HEK293 (cell line): ENCODE measurements at regions not wholly inside any gene's neighbourhood (a gene's known extent, or its start where the extent isn't known, plus 50 kb on each side); places are given as distances from the start of the nearest gene placed in this dataset.

ENCODE experiments used
- CTCF ChIA-PET: fragments of 350-600 bp; formaldehyde crosslinking; extraction: SDS; loops from one replicate; lab custom pipeline; 2021; ENCODE audit warnings: antibody characterized with exemption; lab: Yijun Ruan, JAX
- POLR2A ChIA-PET: fragments of 300-600 bp; formaldehyde crosslinking; extraction: SDS; loops from one replicate; lab custom pipeline; 2020; ENCODE audit warnings: antibody characterized with exemption, inconsistent platforms; lab: Yijun Ruan, JAX
- H3K27ac ChIP-seq: fragments of 200-500 bp; sonication (Bioruptor generic); 2 replicates; pipeline ENCODE4 v1.5.1; 2014; ENCODE audit warnings: low read depth, low read length, control low read depth, inconsistent platforms; ENCODE audit errors: extremely low read depth
- H3K36me3 ChIP-seq, 2 experiments: fragments of 200-500 bp in 1 of 2; sonication (Bioruptor generic) in 1 of 2; 1 replicate in 1 of 2; 2 replicates in 1 of 2; pipeline ENCODE4 v1.5.1; 2014 to 2017; ENCODE audit warnings: inconsistent platforms in 2 of 2, low read length in 2 of 2; ENCODE audit not compliant: control insufficient read depth in 2 of 2, insufficient read depth in 1 of 2
- H3K4me1 ChIP-seq: fragments of 200-500 bp; sonication (Bioruptor generic); 2 replicates; pipeline ENCODE4 v1.5.1; 2014; ENCODE audit warnings: mild to moderate bottlenecking, low read length, inconsistent platforms; ENCODE audit not compliant: control insufficient read depth, insufficient read depth
- H3K4me3 ChIP-seq: 2 replicates; pipeline ENCODE4 v1.5.1; 2011; ENCODE audit warnings: low read depth, mild to moderate bottlenecking, control low read depth, low read length, moderate library complexity
- H3K9me3 ChIP-seq: fragments of 200-500 bp; sonication (Bioruptor generic); 2 replicates; pipeline ENCODE4 v1.5.1; 2014; ENCODE audit warnings: low read depth, low read length, inconsistent platforms; ENCODE audit not compliant: control insufficient read depth, insufficient read depth
- GLI4 ChIP-seq: fragments of 450-650 bp; formaldehyde crosslinking; IDR thresholded peaks from 2 replicates; pipeline ENCODE4 v1.5.1; 2016; ENCODE audit warnings: missing biosample characterization, missing genetic modification characterization
- PATZ1 ChIP-seq: fragments of 450-650 bp; formaldehyde crosslinking; IDR thresholded peaks from 2 replicates; pipeline ENCODE4 v1.5.1; 2016; ENCODE audit warnings: missing biosample characterization, missing genetic modification characterization
- SCRT1 ChIP-seq: fragments of 450-650 bp; formaldehyde crosslinking; IDR thresholded peaks from 2 replicates; pipeline ENCODE4 v1.5.1; 2016; ENCODE audit warnings: missing biosample characterization, missing genetic modification characterization, borderline replicate concordance
- SCRT2 ChIP-seq: fragments of 450-650 bp; formaldehyde crosslinking; IDR thresholded peaks from 2 replicates; pipeline ENCODE4 v1.5.1; 2016; ENCODE audit warnings: missing biosample characterization, missing genetic modification characterization
- SP7 ChIP-seq: fragments of 450-650 bp; formaldehyde crosslinking; IDR thresholded peaks from 2 replicates; pipeline ENCODE4 v1.5.1; 2016; ENCODE audit warnings: missing biosample characterization, missing genetic modification characterization
- WT1 ChIP-seq: fragments of 450-650 bp; formaldehyde crosslinking; IDR thresholded peaks from 2 replicates; pipeline ENCODE4 v1.5.1; 2016; ENCODE audit warnings: missing biosample characterization, missing genetic modification characterization
- ZBTB1 ChIP-seq: fragments of 450-650 bp; formaldehyde crosslinking; IDR thresholded peaks from 2 replicates; pipeline ENCODE4 v1.5.1; 2016; ENCODE audit warnings: missing biosample characterization, missing genetic modification characterization
- ZNF121 ChIP-seq: fragments of 450-650 bp; formaldehyde crosslinking; IDR thresholded peaks from 2 replicates; pipeline ENCODE4 v1.5.1; 2016; ENCODE audit warnings: missing biosample characterization, missing genetic modification characterization
- ZNF132 ChIP-seq: fragments of 450-650 bp; formaldehyde crosslinking; IDR thresholded peaks from 2 replicates; pipeline ENCODE4 v1.5.1; 2017; ENCODE audit warnings: missing biosample characterization, missing genetic modification characterization, borderline replicate concordance
- ZNF488 ChIP-seq: fragments of 450-650 bp; formaldehyde crosslinking; IDR thresholded peaks from 2 replicates; pipeline ENCODE4 v1.5.1; 2016; ENCODE audit warnings: missing biosample characterization, missing genetic modification characterization
- ZNF513 ChIP-seq: fragments of 450-650 bp; IDR thresholded peaks from 2 replicates; pipeline ENCODE4 v1.5.1; 2018; ENCODE audit warnings: missing biosample characterization, missing genetic modification characterization
- ZNF548 ChIP-seq: fragments of 450-650 bp; formaldehyde crosslinking; IDR thresholded peaks from 2 replicates; pipeline ENCODE4 v1.5.1; 2016; ENCODE audit warnings: missing biosample characterization, missing genetic modification characterization
- ZNF549 ChIP-seq: fragments of 450-650 bp; IDR thresholded peaks from 2 replicates; pipeline ENCODE4 v1.5.1; 2018; ENCODE audit warnings: missing biosample characterization, missing genetic modification characterization, mild to moderate bottlenecking, inconsistent platforms, moderate library complexity
- ZNF561 ChIP-seq: fragments of 450-650 bp; IDR thresholded peaks from 2 replicates; pipeline ENCODE4 v1.5.1; 2018; ENCODE audit warnings: missing biosample characterization, missing genetic modification characterization, borderline replicate concordance
- ZNF610 ChIP-seq: fragments of 450-650 bp; formaldehyde crosslinking; IDR thresholded peaks from 2 replicates; pipeline ENCODE4 v1.5.1; 2016; ENCODE audit warnings: missing biosample characterization, missing genetic modification characterization, borderline replicate concordance
- ZNF626 ChIP-seq: fragments of 450-650 bp; sonication (Bioruptor Pico); formaldehyde crosslinking; IDR thresholded peaks from 2 replicates; pipeline ENCODE4 v1.5.1; 2018; ENCODE audit warnings: missing biosample characterization, missing genetic modification characterization, inconsistent platforms
- ZNF76 ChIP-seq: fragments of 450-650 bp; formaldehyde crosslinking; IDR thresholded peaks from 2 replicates; pipeline ENCODE4; 2016; ENCODE audit warnings: low read depth, missing biosample characterization, missing genetic modification characterization, borderline replicate concordance

- CTCF ChIA-PET: interaction anchor here (1.0 kb wide), 1 partner anchor 8 kb away, joined by 3 read pairs; no protein-coding TSS in a partner anchor
- Histone ChIP-seq H3K36me3 (no peaks in the 10 kb centered on the region), H3K9me3 (no peaks in the 10 kb centered on the region), H3K27ac (no peak overlapping the region), H3K4me1 (no peaks in the 10 kb centered on the region), H3K4me3 (no peak overlapping the region)
- TF ChIP-seq SCRT1 (tag by site-specific recombination) (peak; percentile 81), ZBTB1 (tag by site-specific recombination) (no peak), SCRT2 (tag by site-specific recombination) (peak; percentile 91)
- POLR2A ChIA-PET: no interaction called here
Observed at GRCh38 chr7:155210356-155210755, 87.3 kb upstream of the INSIG1 start.

- POLR2A ChIA-PET: no interaction called here
- Histone ChIP-seq H3K4me3 (no peak overlapping the region), H3K36me3 (no peaks in the 10 kb centered on the region), H3K9me3 (no peaks in the 10 kb centered on the region), H3K27ac (no peak overlapping the region), H3K4me1 (no peaks in the 10 kb centered on the region)
- TF ChIP-seq WT1 (tag by site-specific recombination) (no peak), SP7 (tag by site-specific recombination) (no peak), SCRT2 (tag by site-specific recombination) (peak; percentile 52)
- CTCF ChIA-PET: no interaction called here
Observed at GRCh38 chr7:155211173-155211572, 86.5 kb upstream of the INSIG1 start.

GRCh38 chr7:155211761-155212160, 85.9 kb upstream of the INSIG1 start:
- Histone ChIP-seq H3K36me3 (no peaks in the 10 kb centered on the region), H3K9me3 (no peaks in the 10 kb centered on the region), H3K27ac (no peak overlapping the region), H3K4me3 (no peak overlapping the region), H3K4me1 (no peaks in the 10 kb centered on the region)
- ChIA-PET CTCF (no interaction called here), POLR2A (interaction anchor here (1.0 kb wide), 1 partner anchor 87 kb away, joined by 4 read pairs; no protein-coding TSS in a partner anchor)
- TF ChIP-seq ZNF610 (tag by site-specific recombination) (no peak), ZNF121 (tag by site-specific recombination) (peak; percentile 96)

GRCh38 chr7:155212301-155213015, 85.2 kb upstream of the INSIG1 start:
- Histone ChIP-seq H3K36me3 (no peaks in the 10 kb centered on the region), H3K4me3 (no peak overlapping the region), H3K4me1 (no peaks in the 10 kb centered on the region), H3K27ac (no peak overlapping the region), H3K9me3 (no peaks in the 10 kb centered on the region)
- CTCF ChIA-PET: no interaction called here
- POLR2A ChIA-PET: interaction anchor here (1.0 kb wide), 1 partner anchor 86 kb away, joined by 4 read pairs; no protein-coding TSS in a partner anchor
- no peak for TF ChIP-seq ZNF513
- TF ChIP-seq ZNF488: no peak
- no peak for TF ChIP-seq ZNF548
- TF ChIP-seq ZNF561 (tag by site-specific recombination): no peak
- no peak for TF ChIP-seq ZNF549
- no peak for TF ChIP-seq GLI4 (tag by site-specific recombination)
- TF ChIP-seq ZNF132 (tag by site-specific recombination): no peak
- no peak for TF ChIP-seq ZNF76 (tag by site-specific recombination)
- TF ChIP-seq ZNF626 (tag by site-specific recombination): no peak
- TF ChIP-seq PATZ1 (tag by site-specific recombination): no peak
